HG02798 (cell line): ENCODE measurements at regions not wholly inside any gene's neighbourhood (a gene's known extent, or its start where the extent isn't known, plus 50 kb on each side); places are given as distances from the start of the nearest gene placed in this dataset.
"Not testable (repeated sequence)": the region's sequence is repeated elsewhere in the genome, so short reads cannot be mapped to it uniquely, and the experiment has no call there.

ENCODE experiments used
- ATAC-seq: cut with Tn5 transposase; IDR thresholded peaks from one replicate; pipeline ENCODE4 v1.9.1; 2021; ENCODE audit warnings: mild to moderate bottlenecking; ENCODE audit not compliant: unreplicated experiment, poor library complexity

DNA sequence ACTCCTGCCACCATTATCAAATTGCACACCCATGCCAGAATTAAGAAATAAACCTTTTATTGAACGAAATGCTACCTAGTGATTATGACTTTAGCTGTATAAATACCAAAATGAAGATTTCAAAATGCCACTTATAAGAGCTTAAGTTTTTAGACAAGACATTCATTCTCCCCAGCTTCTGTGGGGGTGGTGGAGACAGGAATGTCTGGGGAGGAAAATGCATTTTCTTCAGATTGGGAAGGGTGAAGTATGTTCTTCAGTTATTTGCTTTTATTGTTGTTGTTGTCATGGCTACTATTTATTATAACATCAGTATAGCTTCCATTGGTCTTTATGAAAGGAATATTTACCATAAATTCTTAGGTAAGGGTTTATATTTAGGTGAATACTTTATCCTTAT is 132.7 kb upstream of the GMNC start:
- ATAC-seq: no peak

DNA sequence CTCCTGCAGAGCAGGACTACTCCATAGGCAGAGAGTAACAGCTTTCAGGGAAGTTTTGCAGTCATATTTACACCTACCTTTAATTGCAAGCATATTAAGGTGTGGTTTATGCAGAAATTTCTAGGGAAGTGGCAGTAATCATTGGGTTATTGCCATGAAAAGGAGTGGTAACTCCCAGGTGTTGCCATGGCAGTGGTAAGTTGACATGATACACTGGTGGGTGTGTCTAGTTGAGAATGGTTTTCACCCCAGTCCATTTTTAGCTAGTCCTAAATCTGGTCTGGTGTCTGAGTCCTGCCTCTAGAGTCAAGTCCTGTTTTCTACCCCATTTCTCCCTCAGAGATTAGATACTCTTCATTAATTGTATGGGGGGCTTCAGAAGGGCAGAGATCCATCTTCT is 128.4 kb upstream of the GMNC start:
- ATAC-seq: no peak

DNA sequence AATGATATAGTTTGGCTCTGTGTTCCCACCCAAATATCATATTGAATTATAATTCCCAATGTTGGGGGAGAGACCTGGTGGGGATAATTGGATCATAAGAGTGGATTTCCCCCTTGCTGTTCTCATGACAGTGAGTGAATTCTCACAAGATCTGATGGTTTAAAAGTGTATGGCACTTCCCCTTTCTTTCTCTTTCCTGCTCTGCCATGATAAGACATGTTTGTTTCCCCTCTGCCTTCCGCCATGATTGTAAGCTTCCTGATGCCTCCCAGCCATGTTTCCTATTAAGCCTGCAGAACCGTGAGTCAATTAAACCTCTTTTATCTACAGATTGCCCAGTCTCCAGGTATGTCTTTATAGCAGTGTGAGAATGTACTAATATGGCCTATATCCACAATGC is 126.7 kb upstream of the GMNC start:
- ATAC-seq: no peak

DNA sequence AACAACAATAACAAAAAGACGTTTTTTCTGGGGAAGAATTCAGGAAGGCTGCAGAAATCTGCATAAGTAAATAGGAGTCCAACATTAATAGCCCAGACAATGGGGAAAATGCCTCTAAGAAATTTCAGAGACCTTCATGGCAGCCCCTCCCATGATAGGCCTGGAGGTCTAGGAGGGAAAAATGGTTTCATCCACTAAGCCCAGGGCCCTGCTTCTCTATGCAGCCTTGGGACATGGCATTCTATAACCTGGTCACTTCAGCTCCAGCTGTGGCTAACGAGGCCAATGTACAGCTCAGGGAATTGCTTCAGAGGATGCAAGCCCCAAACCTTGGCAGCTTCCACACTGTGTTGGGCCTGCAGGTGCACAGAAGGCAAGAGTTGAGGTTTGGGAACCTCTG is 125.6 kb upstream of the GMNC start:
- no peak for ATAC-seq

DNA sequence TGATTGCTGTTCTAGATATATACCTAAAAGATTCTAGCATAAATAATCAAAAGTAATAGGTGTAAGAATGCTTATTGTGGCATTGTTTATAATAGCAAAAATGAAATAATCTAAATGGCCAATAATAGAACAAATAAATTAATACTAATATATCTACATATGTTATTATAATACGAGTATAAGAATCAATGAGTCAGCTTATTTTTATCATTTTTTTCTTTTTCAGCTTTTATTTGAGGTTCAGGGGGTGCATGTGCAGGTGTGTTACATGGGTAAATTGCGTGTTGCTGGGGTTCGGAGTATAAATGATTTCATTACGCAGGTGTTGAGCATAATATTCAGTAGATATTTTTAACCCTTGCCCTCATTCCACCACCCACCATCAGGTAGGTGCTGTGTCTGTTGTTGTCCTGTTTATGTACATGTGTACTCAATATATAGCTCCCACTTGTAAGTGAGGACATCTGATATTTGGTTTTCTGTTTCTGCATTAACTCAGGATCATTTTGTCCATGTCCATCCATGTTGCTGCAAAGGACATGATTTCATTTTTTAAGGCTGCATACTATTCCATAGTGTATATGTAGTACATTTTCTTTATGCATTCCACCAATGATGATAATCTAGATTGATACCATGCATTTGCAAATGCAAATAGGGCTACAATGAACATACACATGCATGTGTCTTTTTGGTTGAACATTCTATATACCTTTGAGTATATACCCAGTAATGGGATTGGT is 122.2 kb upstream of the GMNC start:
- no peak for ATAC-seq

DNA sequence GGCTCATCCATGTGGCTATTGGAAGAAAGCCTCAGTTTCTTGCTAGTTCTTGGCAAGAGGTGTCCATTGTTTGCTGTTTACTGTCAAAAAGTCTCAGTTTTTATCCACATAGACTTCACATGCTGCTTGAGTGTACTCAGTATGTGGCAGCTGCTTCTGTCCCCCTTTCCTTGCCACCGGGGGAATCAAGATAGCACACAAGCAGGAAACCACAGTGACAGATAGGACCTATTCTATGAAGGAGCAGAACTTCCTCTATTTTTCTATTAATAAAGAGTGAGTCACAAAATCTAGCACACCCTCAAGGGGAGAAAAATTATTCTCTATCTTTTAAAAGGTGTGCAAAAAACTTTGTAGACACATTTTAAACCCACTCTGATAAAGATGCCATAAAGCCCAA is 121.4 kb upstream of the GMNC start:
- no peak for ATAC-seq

DNA sequence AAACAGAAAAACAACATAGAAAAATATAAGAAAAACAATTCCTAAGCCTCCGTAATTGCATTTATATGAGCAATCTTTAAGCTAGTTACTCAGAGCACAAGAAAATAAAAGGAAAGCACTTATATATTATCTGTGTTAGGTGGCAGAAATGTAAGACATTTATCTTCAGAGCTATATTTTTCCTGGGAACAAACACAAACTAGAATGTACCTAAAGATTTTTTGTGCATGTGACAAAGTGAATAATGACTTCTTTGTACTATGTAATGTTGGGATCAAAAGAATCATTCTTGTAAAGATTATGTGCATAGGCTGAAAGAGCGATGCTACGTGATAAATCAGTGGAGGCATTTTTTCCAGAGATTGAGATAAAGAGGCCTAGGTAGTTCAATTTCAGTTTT is 111.3 kb upstream of the GMNC start:
- no peak for ATAC-seq

DNA sequence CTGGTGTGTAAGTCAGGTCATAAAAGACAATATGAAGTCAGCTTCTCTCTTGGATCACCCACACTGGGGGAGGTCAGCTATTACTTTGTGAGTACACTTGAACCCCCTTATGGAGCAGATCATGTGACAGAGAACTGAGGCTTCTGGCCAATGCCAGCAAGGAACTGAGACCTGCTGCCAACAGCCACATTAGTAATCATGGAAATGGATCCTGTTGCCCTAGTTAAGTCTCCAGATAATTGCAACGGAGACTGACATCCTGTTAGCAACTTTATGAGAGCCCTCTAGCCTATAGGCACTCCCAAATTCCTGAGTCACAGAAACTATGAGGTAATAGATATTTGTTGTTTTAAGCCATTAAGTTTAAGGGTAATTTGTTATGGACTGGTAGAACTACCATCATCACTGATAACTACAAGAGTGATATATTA is 110.4 kb upstream of the GMNC start:
- ATAC-seq: no peak

DNA sequence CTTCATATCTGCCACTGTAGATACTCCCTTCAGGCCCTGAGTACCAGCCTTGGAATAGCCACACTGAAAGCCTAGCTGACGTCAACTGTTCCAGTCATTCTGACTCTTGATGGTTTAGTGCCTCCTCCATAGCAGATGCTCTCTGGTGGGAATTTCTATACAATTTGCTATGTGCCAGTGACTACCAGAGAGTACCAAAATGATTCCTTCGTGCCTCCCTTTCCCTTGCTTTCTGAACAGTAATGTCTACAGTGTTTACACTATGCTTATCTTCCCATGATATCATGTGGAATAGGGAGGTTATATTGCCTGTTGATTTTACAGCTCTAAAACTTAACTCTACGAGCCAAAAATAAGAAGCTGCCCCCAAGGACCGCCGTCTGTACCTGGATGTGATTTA is 109.7 kb upstream of the GMNC start:
- ATAC-seq: no peak

DNA sequence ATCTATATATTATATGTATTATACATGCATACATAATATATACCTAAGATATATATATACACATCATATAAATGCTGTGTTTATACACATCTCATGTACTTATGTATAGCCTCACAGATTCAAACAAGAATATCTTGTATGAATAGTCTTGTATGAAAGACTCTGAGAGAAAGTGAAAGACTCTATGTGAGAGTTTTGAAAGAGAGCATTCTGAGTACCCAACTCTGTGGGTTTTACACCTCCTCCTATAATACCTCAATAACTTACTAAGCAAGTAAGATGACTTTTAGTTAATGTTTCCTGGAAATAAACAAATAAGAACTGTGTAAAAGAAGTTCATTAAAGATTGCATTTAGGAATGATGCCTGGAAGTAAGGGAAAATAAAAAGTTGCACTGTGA is 108.1 kb upstream of the GMNC start:
- ATAC-seq: no peak

DNA sequence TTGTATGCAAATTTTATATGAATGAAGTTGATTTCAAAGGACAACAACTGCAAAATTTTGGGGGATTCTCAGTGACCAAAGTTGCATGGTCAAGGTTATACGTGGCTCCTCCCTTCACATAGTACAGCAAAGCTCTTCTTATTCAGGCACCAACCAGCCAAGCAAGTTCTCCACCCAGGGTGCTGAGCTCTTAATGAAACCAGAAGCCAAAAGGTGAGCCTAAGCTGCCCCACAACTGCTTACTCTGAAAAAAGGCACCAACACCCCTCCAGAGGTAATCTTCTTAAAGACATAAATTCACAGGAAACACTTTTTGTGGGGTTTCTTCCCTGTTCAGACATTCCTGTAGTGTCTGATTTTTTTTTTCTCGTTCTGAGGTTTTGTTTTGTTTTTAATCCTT is 106.1 kb upstream of the GMNC start:
- ATAC-seq: no peak

DNA sequence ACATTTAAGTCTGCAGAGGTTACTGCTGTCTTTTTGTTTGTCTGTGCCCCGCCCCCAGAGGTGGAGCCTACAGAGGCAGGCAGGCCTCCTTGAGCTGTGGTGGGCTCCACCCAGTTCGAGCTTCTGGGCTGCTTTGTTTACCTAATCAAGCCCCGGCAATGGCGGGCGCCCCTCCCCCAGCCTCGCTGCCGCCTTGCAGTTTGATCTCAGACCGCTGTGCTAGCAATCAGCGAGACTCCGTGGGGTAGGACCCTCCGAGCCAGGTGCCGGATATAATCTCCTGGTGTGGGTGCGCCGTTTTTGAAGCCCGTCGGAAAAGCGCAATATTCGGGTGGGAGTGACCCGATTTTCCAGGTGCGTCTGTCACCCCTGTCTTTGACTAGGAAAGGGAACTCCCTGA is 102.4 kb upstream of the GMNC start:
- not testable (repeated sequence) for ATAC-seq

DNA sequence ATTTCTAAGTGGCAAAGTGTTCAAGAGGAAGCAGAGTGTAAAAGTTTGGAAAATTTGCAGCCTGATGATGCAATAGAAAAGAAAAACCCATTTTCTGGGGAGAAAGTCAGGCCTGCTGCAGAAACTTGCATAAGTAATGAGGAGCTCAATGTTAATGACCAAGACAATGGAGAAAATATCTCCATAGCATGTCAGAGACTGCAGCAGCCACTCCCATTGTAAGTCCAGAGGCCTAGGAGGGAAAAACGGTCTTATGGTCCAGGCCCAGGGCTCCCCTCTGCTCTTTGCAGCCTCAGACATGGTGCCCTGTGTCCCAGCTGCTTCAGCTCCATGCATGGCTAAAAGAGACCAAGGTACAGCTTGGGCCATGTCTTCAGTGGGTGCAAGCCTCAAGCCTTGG is 96.6 kb upstream of the GMNC start:
- ATAC-seq: no peak

DNA sequence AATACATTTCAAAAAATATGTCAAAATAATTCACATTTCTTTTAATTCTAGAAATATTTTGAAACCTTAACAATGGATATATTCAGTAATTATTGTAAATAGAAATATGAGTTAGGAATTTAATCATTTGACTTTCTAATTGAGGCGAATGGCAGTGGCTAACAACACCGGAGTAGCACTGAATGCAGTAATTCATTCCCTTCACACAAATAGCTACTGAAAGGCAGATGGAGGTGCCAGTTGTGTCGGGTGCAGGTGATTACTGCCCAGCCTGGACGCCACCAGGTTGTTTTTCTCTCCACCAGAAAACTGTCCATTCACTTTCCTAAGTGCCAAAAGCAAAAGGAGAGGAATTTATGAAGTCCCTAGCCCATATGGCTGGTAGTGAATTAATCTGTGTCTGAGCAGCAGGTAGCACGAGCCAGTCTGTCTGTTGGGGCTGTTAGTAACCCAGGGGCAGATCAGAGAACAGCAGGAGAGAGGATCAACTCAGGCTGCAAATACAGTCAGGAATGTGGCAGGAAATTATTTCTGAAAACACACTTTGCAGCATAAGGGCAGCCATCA is 79.3 kb upstream of the GMNC start:
- ATAC-seq: no peak

DNA sequence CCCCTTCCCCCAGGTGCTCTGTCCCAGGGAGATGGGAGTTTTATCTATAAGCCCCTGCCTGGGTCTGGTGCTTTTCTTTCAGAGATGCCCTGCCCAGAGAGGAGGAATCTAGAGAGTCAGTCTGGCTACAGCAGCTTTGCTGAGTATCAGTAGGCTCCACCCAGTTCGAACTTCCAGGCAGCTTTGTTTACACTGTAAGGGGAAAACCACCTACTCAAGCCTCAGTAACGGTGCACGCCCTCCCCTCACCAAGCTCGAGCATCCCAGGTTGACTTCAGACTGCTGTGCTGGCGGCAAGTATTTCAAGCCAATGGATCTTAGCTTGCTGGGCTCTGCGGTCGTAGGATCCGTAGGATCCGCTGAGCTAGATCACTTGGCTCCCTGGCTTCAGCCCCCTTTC is 72.1 kb upstream of the GMNC start:
- ATAC-seq: not testable (repeated sequence)

DNA sequence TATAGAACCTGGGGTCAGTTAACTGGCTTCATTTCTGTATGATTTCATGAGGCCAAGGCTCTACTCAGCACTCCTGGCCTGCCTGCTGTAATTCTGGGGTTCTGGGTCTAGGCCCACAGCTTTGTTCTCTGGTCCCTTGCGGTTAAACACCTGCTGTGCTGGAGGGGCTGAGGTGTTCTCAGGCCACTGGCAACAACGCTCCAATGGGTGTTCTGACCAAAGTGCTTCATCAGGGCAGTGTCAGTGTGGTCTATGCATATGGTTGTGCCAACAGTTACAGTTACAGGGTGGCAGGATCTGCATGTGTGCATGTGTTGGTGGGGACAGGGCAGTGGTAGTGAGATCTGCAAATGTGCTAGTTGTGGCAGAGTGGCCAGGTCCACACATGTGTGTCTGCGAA is 64.1 kb upstream of the GMNC start:
- ATAC-seq: no peak

DNA sequence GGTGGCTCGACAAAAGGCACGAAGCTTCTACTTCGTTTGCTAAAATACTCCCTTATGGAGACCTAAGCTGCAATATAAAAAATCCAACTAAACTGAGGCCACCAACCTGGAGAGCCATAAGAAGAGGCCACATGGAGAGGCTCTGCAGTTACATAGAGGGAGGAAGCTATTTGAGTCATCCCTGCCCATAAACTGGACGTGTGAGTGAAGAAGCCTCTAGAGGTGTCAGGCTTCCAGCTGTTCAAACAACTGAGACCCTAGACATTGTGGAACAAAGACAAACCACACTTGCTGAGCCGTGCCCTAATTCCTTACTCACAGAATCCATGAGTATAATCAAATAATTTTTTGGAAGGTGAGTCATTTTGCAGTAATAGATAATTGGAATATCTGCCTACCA is 50.2 kb upstream of the GMNC start:
- ATAC-seq: no peak
